Mesendoderm (in vitro differentiated cells): ENCODE measurements at regions not wholly inside any gene's neighbourhood (a gene's known extent, or its start where the extent isn't known, plus 50 kb on each side); places are given as distances from the start of the nearest gene placed in this dataset.
A peak's percentile ranks its signal among the peaks of the same experiment; 100 is the strongest.

Source experiments
- DNase-seq: peaks from one replicate; pipeline ENCODE4 v3.0.0; 2013
- H2AK5ac ChIP-seq: 2 replicates; pipeline ENCODE4 v1.6.1; 2013; ENCODE audit warnings: low read length, inconsistent platforms
- H2BK120ac ChIP-seq: 2 replicates; pipeline ENCODE4 v1.6.1; 2013; ENCODE audit warnings: low read depth, mild to moderate bottlenecking, low read length, moderate library complexity, mixed read lengths
- H2BK15ac ChIP-seq: replicated peaks from 2 replicates; pipeline ENCODE4 v1.6.1; 2013; ENCODE audit warnings: low read depth, mild to moderate bottlenecking, moderate library complexity
- H2BK5ac ChIP-seq: 2 replicates; pipeline ENCODE4 v1.6.1; 2013; ENCODE audit warnings: low read length, inconsistent platforms
- H3K18ac ChIP-seq: 2 replicates; pipeline ENCODE4 v1.6.1; 2013; ENCODE audit warnings: mild to moderate bottlenecking, low read length, mixed read lengths
- H3K23ac ChIP-seq: one replicate; pipeline ENCODE4 v1.6.1; 2013; ENCODE audit warnings: low read length
- H3K27ac ChIP-seq: 2 replicates; pipeline ENCODE4 v1.5.1; 2013; ENCODE audit warnings: low read depth, mild to moderate bottlenecking, inconsistent platforms, low read length, moderate library complexity
- H3K27me3 ChIP-seq: 2 replicates; pipeline ENCODE4 v1.6.1; 2013; ENCODE audit warnings: low read length, control low read depth, mild to moderate bottlenecking, inconsistent platforms; ENCODE audit not compliant: insufficient read depth, poor library complexity
- H3K36me3 ChIP-seq: 2 replicates; pipeline ENCODE4 v1.6.1; 2013; ENCODE audit warnings: low read length, inconsistent platforms; ENCODE audit not compliant: control insufficient read depth, insufficient read depth
- H3K4ac ChIP-seq: one replicate; pipeline ENCODE4 v1.6.1; 2013; ENCODE audit warnings: low read depth, mild to moderate bottlenecking, low read length, moderate library complexity
- H3K4me1 ChIP-seq: 2 replicates; pipeline ENCODE4 v1.6.1; 2013; ENCODE audit warnings: low read depth, low read length, inconsistent platforms; ENCODE audit not compliant: control insufficient read depth
- H3K4me2 ChIP-seq: 2 replicates; pipeline ENCODE4 v1.6.1; 2013; ENCODE audit warnings: low read length
- H3K4me3 ChIP-seq: 2 replicates; pipeline ENCODE4 v1.5.1; 2013; ENCODE audit warnings: mild to moderate bottlenecking, low read length
- H3K56ac ChIP-seq: one replicate; pipeline ENCODE4 v1.6.1; 2013; ENCODE audit warnings: low read length
- H3K79me1 ChIP-seq: 2 replicates; pipeline ENCODE4 v1.6.1; 2013; ENCODE audit warnings: low read length, inconsistent platforms
- H3K79me2 ChIP-seq: 2 replicates; pipeline ENCODE4 v1.6.1; 2013; ENCODE audit warnings: mild to moderate bottlenecking, low read length; ENCODE audit not compliant: control insufficient read depth, insufficient read depth
- H3K9ac ChIP-seq: 2 replicates; pipeline ENCODE4 v1.6.1; 2013; ENCODE audit warnings: low read length, inconsistent platforms
- H4K5ac ChIP-seq: one replicate; pipeline ENCODE4 v1.6.1; 2013; ENCODE audit warnings: low read length
- H4K8ac ChIP-seq: one replicate; pipeline ENCODE4 v1.6.1; 2013; ENCODE audit warnings: low read depth, mild to moderate bottlenecking, control low read depth, low read length, moderate library complexity
- WGBS: extraction: QIAGEN DNeasy Blood & Tissue Kit; methylation state at CpG from one replicate; pipeline ENCODE4 v1.1.7; 2013; ENCODE audit warnings: low lambda C conversion rate, missing lambda C conversion rate; ENCODE audit not compliant: insufficient coverage; ENCODE audit errors: extremely low coverage; 5-methylcytosine and 5-hydroxymethylcytosine counted together

- no CpG with 5 or more reads among the region's 3 CpGs for whole genome bisulfite sequencing
- H3K56ac ChIP-seq: no peak overlapping the region
- no peak overlapping the region for H3K4ac ChIP-seq
Observed at GRCh38 chr3:176401211-176401610, 796.1 kb downstream of the TBL1XR1 start.

GRCh38 chr3:176399193-176399592 lies 798.1 kb downstream of the TBL1XR1 start:
- Histone ChIP-seq H3K56ac (no peak overlapping the region), H3K4me3 (no peak overlapping the region), H3K4me2 (no peak overlapping the region), H3K23ac (no peak overlapping the region), H3K4ac (no peak overlapping the region), H3K79me1 (no peaks in the 10 kb centered on the region), H3K4me1 (no peaks in the 10 kb centered on the region), H3K27ac (no peak overlapping the region), H3K79me2 (no peaks in the 10 kb centered on the region), H3K27me3 (no peaks in the 10 kb centered on the region), H3K9ac (no peak overlapping the region), H4K5ac (no peak overlapping the region), H4K8ac (no peak overlapping the region), H2BK15ac (no peak overlapping the region), H2BK120ac (no peak overlapping the region), H3K18ac (no peak overlapping the region), H2AK5ac (no peak overlapping the region), H3K36me3 (no peaks in the 10 kb centered on the region), H2BK5ac (no peak overlapping the region)
- DNase-seq: no peak
- WGBS: no CpG with 5 or more reads among the region's 2 CpGs

More at GRCh38 chr3:176401211-176401610, 796.1 kb downstream of the TBL1XR1 start:
- H2BK120ac ChIP-seq: no peak overlapping the region
- no peak overlapping the region for H4K8ac ChIP-seq
- H3K36me3 ChIP-seq: no peaks in the 10 kb centered on the region
- H3K79me1 ChIP-seq: no peaks in the 10 kb centered on the region
- no peaks in the 10 kb centered on the region for H3K27me3 ChIP-seq
- no peak overlapping the region for H3K4me2 ChIP-seq
- H3K18ac ChIP-seq: no peak overlapping the region
- no peak overlapping the region for H3K4me3 ChIP-seq
- H4K5ac ChIP-seq: no peak overlapping the region
- H3K27ac ChIP-seq: no peak overlapping the region
- no peak overlapping the region for H2BK5ac ChIP-seq
- no peak overlapping the region for H2BK15ac ChIP-seq
- H3K9ac ChIP-seq: no peak overlapping the region
- H3K79me2 ChIP-seq: no peaks in the 10 kb centered on the region
- no peak for DNase-seq
- H3K4me1 ChIP-seq: no peaks in the 10 kb centered on the region
- no peak overlapping the region for H3K23ac ChIP-seq
- no peak overlapping the region for H2AK5ac ChIP-seq

GRCh38 chr3:176395240-176395639 lies 802.0 kb downstream of the TBL1XR1 start:
- H3K36me3 ChIP-seq: no peaks in the 10 kb centered on the region
- H3K27me3 ChIP-seq: no peaks in the 10 kb centered on the region
- no peak overlapping the region for H2BK120ac ChIP-seq
- no peak overlapping the region for H3K9ac ChIP-seq
- no peak overlapping the region for H3K4ac ChIP-seq
- H3K23ac ChIP-seq: no peak overlapping the region
- WGBS: 100% methylated on average over 2 of the region's 2 CpGs
- no peak overlapping the region for H3K56ac ChIP-seq
- no peak overlapping the region for H2AK5ac ChIP-seq
- no peaks in the 10 kb centered on the region for H3K79me2 ChIP-seq
- no peaks in the 10 kb centered on the region for H3K79me1 ChIP-seq
- no peak overlapping the region for H3K27ac ChIP-seq
- no peak overlapping the region for H3K4me2 ChIP-seq
- H4K5ac ChIP-seq: no peak overlapping the region
- H4K8ac ChIP-seq: no peak overlapping the region
- no peaks in the 10 kb centered on the region for H3K4me1 ChIP-seq
- H2BK15ac ChIP-seq: no peak overlapping the region
- no peak for DNase-seq
- no peak overlapping the region for H3K4me3 ChIP-seq
- no peak overlapping the region for H2BK5ac ChIP-seq
- H3K18ac ChIP-seq: no peak overlapping the region

GRCh38 chr3:176378789-176379188 lies 818.5 kb downstream of the TBL1XR1 start:
- Histone ChIP-seq H3K23ac (no peak overlapping the region), H2BK5ac (no peak overlapping the region), H3K4ac (no peak overlapping the region), H3K27ac (no peak overlapping the region), H3K36me3 (no peaks in the 10 kb centered on the region), H3K4me1 (no peaks in the 10 kb centered on the region), H3K56ac (no peak overlapping the region), H3K18ac (no peak overlapping the region), H3K79me2 (no peaks in the 10 kb centered on the region), H2AK5ac (no peak overlapping the region), H2BK120ac (no peak overlapping the region), H3K9ac (no peak overlapping the region), H3K79me1 (no peaks in the 10 kb centered on the region), H3K27me3 (no peaks in the 10 kb centered on the region), H3K4me3 (no peak overlapping the region), H4K5ac (no peak overlapping the region), H3K4me2 (no peak overlapping the region), H2BK15ac (no peak overlapping the region), H4K8ac (no peak overlapping the region)
- DNase-seq: no peak
- no CpG with 5 or more reads among the region's 2 CpGs for WGBS

- no peak overlapping the region for H3K18ac ChIP-seq
- no peaks in the 10 kb centered on the region for H3K36me3 ChIP-seq
Observed at GRCh38 chr3:176376531-176376930, 820.8 kb downstream of the TBL1XR1 start.

GRCh38 chr3:176375519-176375918 lies 821.8 kb downstream of the TBL1XR1 start:
- no peak overlapping the region for H2BK15ac ChIP-seq
- no peak overlapping the region for H3K23ac ChIP-seq
- H2AK5ac ChIP-seq: no peak overlapping the region
- H3K9ac ChIP-seq: no peak overlapping the region
- no peak overlapping the region for H2BK120ac ChIP-seq
- no peaks in the 10 kb centered on the region for H3K79me1 ChIP-seq
- no peak overlapping the region for H4K8ac ChIP-seq
- no peak overlapping the region for H4K5ac ChIP-seq
- no peaks in the 10 kb centered on the region for H3K4me1 ChIP-seq
- H3K56ac ChIP-seq: no peak overlapping the region
- no peak overlapping the region for H2BK5ac ChIP-seq
- no peak overlapping the region for H3K4me2 ChIP-seq
- H3K79me2 ChIP-seq: no peaks in the 10 kb centered on the region
- H3K4me3 ChIP-seq: no peak overlapping the region
- H3K4ac ChIP-seq: no peak overlapping the region
- no peak overlapping the region for H3K27ac ChIP-seq
- no peak overlapping the region for H3K18ac ChIP-seq
- H3K27me3 ChIP-seq: no peaks in the 10 kb centered on the region
- DNase-seq: peak; percentile 3
- WGBS: no CpG with 5 or more reads among the region's 1 CpG
- H3K36me3 ChIP-seq: no peaks in the 10 kb centered on the region

More at GRCh38 chr3:176376531-176376930, 820.8 kb downstream of the TBL1XR1 start:
- Histone ChIP-seq H3K4ac (no peak overlapping the region), H2BK15ac (no peak overlapping the region), H3K4me1 (no peaks in the 10 kb centered on the region), H3K27ac (no peak overlapping the region), H2BK5ac (no peak overlapping the region), H2AK5ac (no peak overlapping the region), H3K79me1 (no peaks in the 10 kb centered on the region), H3K4me2 (no peak overlapping the region), H3K4me3 (no peak overlapping the region), H3K27me3 (no peaks in the 10 kb centered on the region), H3K9ac (no peak overlapping the region), H4K5ac (no peak overlapping the region), H3K79me2 (no peaks in the 10 kb centered on the region), H3K56ac (no peak overlapping the region), H4K8ac (no peak overlapping the region), H2BK120ac (no peak overlapping the region), H3K23ac (no peak overlapping the region)
- no peak for DNase-seq
